Smooth muscle cell (in vitro differentiated cells): ENCODE measurements at regions not wholly inside any gene's neighbourhood (a gene's known extent, or its start where the extent isn't known, plus 50 kb on each side); places are given as distances from the start of the nearest gene placed in this dataset.

ENCODE experiments used
- DNase-seq: peaks from one replicate; lab custom pipeline; 2025; ENCODE audit not compliant: unreplicated experiment; lab: John Stamatoyannopoulos, UW
- H2AFZ ChIP-seq: fragments of 200-600 bp; sonication (generic); 2 replicates; pipeline ENCODE4 v1.6.0; 2016; ENCODE audit warnings: antibody characterized with exemption, low read depth, mild to moderate bottlenecking
- H3F3A ChIP-seq: fragments of 200-600 bp; sonication (generic); 2 replicates; pipeline ENCODE4 v1.6.0; 2017; ENCODE audit warnings: antibody characterized with exemption, low read depth
- H3K27ac ChIP-seq: fragments of 200-600 bp; sonication (generic); 2 replicates; pipeline ENCODE4 v1.5.1; 2016; ENCODE audit warnings: low read depth, mild to moderate bottlenecking
- H3K27me3 ChIP-seq: fragments of 200-600 bp; sonication (generic); 2 replicates; pipeline ENCODE4 v1.6.1; 2016; ENCODE audit warnings: low read depth, mild to moderate bottlenecking
- H3K36me3 ChIP-seq: fragments of 200-600 bp; sonication (generic); 2 replicates; pipeline ENCODE4 v1.5.1; 2016; ENCODE audit warnings: low read depth
- H3K4me1 ChIP-seq: fragments of 200-600 bp; sonication (generic); 2 replicates; pipeline ENCODE4 v1.5.1; 2016; ENCODE audit warnings: low read depth
- H3K4me2 ChIP-seq: fragments of 200-600 bp; sonication (generic); 2 replicates; pipeline ENCODE4 v1.6.0; 2016; ENCODE audit warnings: mild to moderate bottlenecking
- H3K4me3 ChIP-seq: fragments of 200-600 bp; sonication (generic); 2 replicates; pipeline ENCODE4 v1.5.1; 2016; ENCODE audit warnings: mild to moderate bottlenecking
- H3K79me2 ChIP-seq: fragments of 200-600 bp; sonication (generic); 2 replicates; pipeline ENCODE4 v1.6.0; 2016; ENCODE audit warnings: low read depth, mild to moderate bottlenecking
- H3K9ac ChIP-seq: fragments of 200-600 bp; sonication (generic); 2 replicates; pipeline ENCODE4 v1.6.0; 2016; ENCODE audit warnings: low read depth
- H3K9me3 ChIP-seq: fragments of 200-600 bp; sonication (generic); replicated peaks from 2 replicates; pipeline ENCODE4 v1.5.1; 2016; ENCODE audit warnings: low read depth
- H4K20me1 ChIP-seq: fragments of 200-600 bp; sonication (generic); 2 replicates; pipeline ENCODE4 v1.6.0; 2016; ENCODE audit warnings: low read depth
- CTCF ChIP-seq: fragments of 200-600 bp; sonication (generic); IDR thresholded peaks from 2 replicates; pipeline ENCODE4 v1.5.1; 2017; ENCODE audit warnings: borderline replicate concordance, mild to moderate bottlenecking, antibody characterized with exemption; ENCODE audit not compliant: insufficient read depth, poor library complexity, severe bottlenecking
- WGBS: methylation state at CpG from one replicate; pipeline ENCODE4 v1.1.7; 2016; ENCODE audit warnings: low lambda C conversion rate; 5-methylcytosine and 5-hydroxymethylcytosine counted together

DNA sequence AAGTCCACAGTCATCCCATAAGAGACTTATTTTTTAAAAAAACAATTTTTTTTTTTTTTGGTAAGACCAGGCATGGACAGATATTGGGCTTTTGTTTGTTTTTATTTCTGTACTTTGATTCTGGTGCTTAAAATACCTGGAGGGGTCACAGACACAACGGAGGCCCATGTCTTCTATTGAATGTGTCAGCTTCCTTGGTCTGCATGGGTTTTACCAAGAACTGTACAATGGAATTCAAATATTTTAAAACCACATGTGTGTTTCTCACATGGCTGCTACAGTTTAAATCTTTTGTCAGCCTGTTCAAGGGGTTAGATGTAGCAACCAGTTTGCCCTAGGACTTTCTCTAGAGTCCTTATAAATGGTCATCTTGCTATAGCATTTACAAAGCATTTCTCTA is 139.8 kb downstream of the SOX4 start:
- TF ChIP-seq CTCF: no peak
- H3K27ac ChIP-seq: no peak overlapping the region
- H3K4me2 ChIP-seq: no peak overlapping the region
- no peak overlapping the region for H2AFZ ChIP-seq
- no peaks in the 10 kb centered on the region for H3K9me3 ChIP-seq
- H3F3A ChIP-seq: no peaks in the 10 kb centered on the region
- no peak for DNase-seq
- 54% methylated on average over 1 of the region's 1 CpG for WGBS
- H3K9ac ChIP-seq: no peak overlapping the region
- H3K36me3 ChIP-seq: no peaks in the 10 kb centered on the region
- H3K27me3 ChIP-seq: no peaks in the 10 kb centered on the region
- peaks cover 40% of the 10 kb centered on the region for H4K20me1 ChIP-seq
- H3K79me2 ChIP-seq: peaks cover 16% of the 10 kb centered on the region
- H3K4me3 ChIP-seq: no peak overlapping the region
- H3K4me1 ChIP-seq: peaks cover 29% of the 10 kb centered on the region

GRCh38 chr6:21734204-21734603 is 140.7 kb downstream of the SOX4 start:
- H3F3A ChIP-seq: no peaks in the 10 kb centered on the region
- no peak overlapping the region for H3K27ac ChIP-seq
- no peaks in the 10 kb centered on the region for H3K27me3 ChIP-seq
- H3K4me3 ChIP-seq: no peak overlapping the region
- H3K36me3 ChIP-seq: no peaks in the 10 kb centered on the region
- TF ChIP-seq CTCF: no peak
- H4K20me1 ChIP-seq: peaks cover 46% of the 10 kb centered on the region
- H3K79me2 ChIP-seq: peaks cover 19% of the 10 kb centered on the region
- WGBS: 96% methylated on average over 3 of the region's 3 CpGs
- H3K4me1 ChIP-seq: peaks cover 37% of the 10 kb centered on the region
- no peak for DNase-seq
- H2AFZ ChIP-seq: no peak overlapping the region
- no peak overlapping the region for H3K9ac ChIP-seq
- H3K4me2 ChIP-seq: no peak overlapping the region
- H3K9me3 ChIP-seq: no peaks in the 10 kb centered on the region

GRCh38 chr6:21738180-21739094 is 144.9 kb downstream of the SOX4 start:
- no peak for DNase-seq
- H3K9ac ChIP-seq: no peak overlapping the region
- TF ChIP-seq CTCF: no peak
- no peaks in the 10 kb centered on the region for H3K27me3 ChIP-seq
- 44% methylated on average over 5 of the region's 5 CpGs for WGBS
- no peaks in the 10 kb centered on the region for H3K9me3 ChIP-seq
- peak overlapping the region; percentile 3 for H3K27ac ChIP-seq
- H3K4me1 ChIP-seq: peaks cover 55% of the 10 kb centered on the region
- peaks cover 6% of the 10 kb centered on the region for H3K79me2 ChIP-seq
- H3K4me3 ChIP-seq: no peak overlapping the region
- peaks cover 26% of the 10 kb centered on the region for H4K20me1 ChIP-seq
- H3K4me2 ChIP-seq: no peak overlapping the region
- H3F3A ChIP-seq: no peaks in the 10 kb centered on the region
- no peak overlapping the region for H2AFZ ChIP-seq
- H3K36me3 ChIP-seq: no peaks in the 10 kb centered on the region

DNA sequence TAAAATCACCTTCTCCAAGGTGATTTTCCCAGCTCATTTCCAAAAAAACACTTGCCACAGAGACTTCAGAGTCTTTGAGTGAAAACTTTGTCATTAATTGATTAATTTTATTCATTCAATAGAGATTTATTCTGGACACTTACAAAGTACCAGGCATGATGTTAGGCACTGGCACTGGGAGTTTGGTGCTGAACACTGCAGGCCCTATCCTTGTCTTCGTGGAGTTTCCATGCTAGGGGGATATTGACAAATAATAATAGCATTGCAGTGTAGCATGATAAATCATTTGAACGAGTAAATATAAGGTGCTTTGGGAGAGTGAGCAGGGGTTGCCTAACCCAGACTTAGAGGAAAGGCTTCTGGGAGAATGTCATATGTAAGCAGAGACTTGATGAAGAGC is 145.7 kb downstream of the SOX4 start:
- Histone ChIP-seq H3K9me3 (no peaks in the 10 kb centered on the region), H3K27me3 (no peaks in the 10 kb centered on the region), H4K20me1 (peaks cover 18% of the 10 kb centered on the region), H3K9ac (no peak overlapping the region), H3K4me3 (no peak overlapping the region), H3K4me1 (peaks cover 48% of the 10 kb centered on the region), H2AFZ (no peak overlapping the region), H3K79me2 (peaks cover 6% of the 10 kb centered on the region), H3K27ac (no peak overlapping the region), H3K4me2 (no peak overlapping the region), H3F3A (no peaks in the 10 kb centered on the region), H3K36me3 (no peaks in the 10 kb centered on the region)
- DNase-seq: no peak
- no peak for TF ChIP-seq CTCF
- 74% methylated on average over 2 of the region's 2 CpGs for WGBS
